ENCODE measurements at regions not wholly inside any gene's neighbourhood (a gene's known extent, or its start where the extent isn't known, plus 50 kb on each side); places are given as distances from the start of the nearest gene placed in this dataset.

DNA sequence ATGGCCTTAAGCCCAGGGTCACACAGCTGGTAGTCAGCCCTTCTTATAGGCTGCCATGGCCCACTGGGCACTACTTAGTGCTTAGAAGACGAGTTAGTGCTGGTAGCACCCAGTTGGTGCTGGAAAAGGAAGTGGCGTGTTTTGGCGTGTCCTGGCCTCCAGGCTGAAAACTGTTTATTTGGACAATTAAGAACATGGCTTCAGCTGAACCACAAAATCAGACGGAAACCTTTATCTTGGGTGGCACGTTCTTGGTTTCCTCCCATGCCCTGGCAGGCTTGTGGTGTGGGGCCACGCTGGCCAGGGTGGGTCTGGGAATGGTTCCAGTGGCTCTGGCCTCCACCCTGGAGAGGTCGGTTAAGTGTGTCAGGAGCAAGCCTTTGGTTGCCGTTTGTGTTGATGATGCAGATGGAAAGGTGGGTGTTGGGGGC lies 141.5 kb upstream of the HAAO start:
- no peak for DNase-seq

DNA sequence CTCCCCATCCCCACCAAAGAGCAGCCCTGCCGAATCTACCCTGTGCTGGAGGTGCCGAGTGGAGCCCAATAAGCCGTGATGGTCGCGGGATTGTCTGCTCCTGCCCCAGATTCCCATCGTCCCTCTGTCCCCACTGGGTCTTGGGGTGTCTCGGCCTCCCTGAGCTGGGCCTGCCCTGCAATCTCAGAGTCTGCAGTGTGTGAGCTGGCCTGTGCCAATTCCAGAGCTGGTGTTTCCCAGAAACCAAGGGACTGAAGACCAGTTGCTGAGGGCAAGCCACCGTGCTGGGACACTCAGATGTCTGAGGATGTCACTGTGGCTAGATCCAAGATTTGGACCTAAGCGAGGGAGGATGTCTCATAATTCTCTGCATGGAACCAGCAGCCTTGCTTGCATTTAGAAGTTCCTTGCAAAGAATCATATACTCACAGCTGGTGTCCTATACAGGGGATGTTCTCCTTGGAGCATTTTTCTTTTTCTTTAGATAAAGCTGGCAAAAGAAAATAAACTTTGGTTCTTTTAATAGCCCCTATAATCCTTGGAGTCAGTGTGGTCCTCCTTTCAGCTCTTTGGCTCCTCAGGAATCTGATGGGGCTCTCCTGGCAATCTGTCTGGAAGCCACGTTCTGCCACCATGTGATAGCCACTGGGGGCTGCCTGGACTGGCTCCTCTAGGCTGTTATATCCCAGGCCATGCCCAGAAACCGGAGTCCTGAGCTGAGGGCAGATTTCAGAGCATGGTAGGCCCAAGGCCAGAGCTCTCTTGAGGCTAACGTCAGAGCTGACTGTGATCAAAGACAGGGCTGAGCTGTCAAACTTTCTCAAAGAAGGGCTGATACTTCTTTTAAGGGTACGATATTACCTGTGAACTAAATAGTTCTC lies 140.1 kb upstream of the HAAO start:
- DNase-seq, result no peak

DNA sequence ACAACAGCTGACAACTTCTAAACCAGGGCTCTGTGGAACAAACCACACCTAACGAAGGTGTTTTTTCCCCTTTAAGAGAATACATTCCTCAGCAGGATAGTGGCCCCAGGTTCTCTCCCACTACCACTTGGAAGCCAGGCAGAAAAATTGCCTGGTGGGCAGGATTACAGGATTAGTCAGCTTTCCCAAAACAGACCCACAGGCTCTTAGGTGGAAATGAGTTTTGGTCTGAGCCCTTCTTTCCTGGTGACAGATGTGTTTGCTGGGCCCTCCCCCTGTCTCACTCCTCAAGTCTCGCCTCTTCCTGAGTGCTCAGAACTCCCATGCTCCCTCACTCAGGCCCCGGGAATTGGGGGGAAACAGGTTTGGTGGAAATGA lies 139.4 kb upstream of the HAAO start:
- no peak for DNase-seq

DNA sequence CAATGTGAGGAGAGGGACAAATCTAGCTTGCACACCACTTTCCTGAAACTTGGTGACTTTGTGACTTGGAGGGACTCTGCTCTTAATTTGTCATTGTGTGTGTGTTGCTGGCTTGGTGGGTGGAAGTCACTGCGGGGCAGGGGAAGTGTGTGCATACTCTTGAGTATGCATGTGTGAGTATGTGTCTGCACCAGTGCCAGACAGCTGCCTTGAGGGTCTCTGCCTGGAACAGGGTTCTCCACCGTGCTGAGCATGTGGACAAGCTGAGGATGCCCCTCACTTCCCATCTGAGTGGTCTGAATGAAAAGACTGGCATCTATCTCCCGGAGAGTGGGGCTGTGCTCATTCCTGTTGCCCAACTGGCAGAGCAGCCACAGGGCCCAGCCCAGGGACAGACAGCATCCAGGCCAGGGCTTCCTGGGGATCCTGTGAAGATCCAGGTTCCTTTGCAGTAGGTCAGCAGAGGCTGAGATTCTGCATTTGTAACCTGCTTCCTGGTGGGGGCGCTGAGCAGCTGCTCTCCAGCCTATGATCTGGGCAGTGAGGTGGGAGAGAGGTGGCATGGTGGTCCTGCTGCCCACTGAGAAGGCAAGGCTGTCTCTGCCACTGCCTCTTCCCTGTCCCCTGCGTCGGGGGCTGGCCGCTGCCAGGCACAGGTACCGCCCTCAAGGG lies 138.9 kb upstream of the HAAO start:
- no peak for DNase-seq

DNA sequence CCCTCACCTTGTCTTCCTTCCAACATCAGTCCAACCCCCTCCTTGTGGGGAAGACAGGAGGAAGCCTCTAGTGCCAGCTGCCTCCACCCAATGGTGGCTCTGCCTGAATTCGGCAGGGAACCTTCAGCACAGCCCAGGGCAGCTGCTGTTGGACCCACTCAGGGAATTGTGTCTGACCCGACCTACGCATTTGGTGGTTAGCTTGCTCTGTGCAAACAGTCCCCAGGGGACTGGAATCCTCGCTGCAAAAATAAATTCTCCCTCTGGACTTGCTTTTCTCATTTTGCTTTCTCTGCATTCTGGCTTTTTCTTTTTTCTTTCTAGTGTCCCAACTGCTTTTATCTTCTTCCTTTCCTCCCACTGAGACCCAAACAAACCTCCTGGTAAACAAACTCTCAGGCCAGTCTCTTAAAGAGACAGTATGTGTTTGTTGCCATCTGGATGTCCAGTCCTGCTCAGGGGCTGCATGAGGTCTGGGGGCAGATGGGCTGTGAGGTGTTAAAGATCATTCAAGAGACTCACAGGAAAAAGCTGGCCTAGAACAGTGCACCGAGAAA lies 137.7 kb upstream of the HAAO start:
- no peak for DNase-seq

DNA sequence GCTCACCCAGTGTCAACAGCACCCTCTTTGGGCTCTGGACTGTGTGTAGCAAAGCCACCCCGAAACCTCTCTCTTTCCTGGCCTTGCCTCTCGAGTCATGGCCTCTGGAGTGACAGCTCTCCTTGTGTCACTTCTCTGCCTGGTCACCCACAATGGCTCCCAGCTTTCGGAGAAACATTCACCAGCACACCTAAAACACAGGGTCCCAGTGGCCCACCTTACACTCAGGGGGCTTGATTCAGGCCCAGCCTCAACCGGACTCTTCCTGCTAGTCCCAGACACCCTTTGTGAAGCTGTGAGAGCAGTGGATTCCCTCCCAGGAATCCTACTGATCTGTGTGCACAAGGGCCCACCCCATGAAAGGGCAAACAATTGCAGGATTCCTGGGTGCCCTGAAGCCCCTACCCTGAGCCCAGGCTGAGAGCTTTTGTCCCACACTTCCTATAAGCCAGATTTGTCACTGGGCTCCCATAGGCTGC lies 137.2 kb upstream of the HAAO start:
- no peak for DNase-seq

DNA sequence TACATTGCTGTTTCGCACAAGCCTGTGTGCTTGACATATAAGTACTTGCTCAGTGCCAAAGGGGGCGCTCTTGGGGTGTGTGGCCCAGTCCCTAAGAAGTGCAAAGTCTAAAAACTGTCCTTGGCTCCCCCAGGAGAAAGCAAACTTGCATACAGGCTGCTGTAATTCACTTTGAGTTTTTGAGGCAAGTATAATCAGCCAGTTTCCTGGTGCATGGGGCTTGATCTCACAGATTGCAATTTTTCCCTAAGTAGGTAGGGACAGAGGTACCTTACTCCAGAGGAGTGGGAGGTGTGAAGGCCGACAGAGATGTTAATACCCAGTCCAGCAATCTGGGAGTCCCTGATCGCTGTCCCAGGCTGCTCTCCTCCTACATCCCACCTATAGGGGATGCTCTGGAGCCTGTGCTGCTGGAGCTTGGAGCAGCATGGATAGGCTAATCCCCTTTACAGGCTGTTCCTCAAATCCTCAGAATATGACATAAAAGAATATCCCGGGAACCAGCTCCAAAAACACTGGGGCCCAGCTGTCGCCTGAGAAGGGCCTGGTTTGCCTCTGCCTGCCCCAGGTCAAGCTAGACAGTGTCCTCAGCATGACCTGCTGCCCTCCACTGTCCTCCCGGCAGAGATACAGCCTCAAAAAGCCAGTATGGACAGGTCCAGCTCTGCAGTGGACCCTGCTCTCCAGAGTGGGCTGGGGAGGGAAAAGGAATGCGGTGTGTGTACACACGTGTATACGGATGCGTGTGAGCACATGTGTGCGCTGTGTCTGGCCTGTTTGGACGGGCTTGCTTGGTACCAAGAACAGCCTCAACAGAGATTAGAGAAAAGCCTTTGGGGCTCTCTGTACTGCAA lies 136.5 kb upstream of the HAAO start:
- DNase-seq, result no peak

DNA sequence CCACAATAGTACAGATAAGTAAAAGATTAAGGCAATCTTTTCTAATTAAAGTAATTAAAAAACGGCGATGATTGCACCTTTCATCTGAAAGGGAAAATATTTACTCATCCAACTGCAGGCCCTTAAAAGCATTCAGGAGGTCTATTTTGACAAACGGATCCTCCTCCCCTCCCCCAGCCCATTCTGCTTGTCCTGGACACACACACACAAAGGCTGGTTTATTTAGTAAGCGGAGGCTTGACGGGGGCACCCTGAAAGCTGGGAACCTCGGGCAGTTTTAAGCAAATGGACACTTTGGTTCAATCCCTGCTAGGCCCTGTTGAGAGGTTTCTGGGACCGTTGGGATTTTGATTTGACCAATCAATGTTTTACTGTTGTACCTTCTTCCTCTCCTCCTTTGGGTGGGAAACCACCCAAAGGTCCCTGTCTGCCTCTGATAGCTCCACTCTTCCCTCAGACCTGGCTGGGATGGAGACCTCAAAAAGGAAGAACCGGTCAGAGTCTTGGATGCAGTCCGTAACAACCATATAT lies 135.8 kb upstream of the HAAO start:
- no peak for DNase-seq

DNA sequence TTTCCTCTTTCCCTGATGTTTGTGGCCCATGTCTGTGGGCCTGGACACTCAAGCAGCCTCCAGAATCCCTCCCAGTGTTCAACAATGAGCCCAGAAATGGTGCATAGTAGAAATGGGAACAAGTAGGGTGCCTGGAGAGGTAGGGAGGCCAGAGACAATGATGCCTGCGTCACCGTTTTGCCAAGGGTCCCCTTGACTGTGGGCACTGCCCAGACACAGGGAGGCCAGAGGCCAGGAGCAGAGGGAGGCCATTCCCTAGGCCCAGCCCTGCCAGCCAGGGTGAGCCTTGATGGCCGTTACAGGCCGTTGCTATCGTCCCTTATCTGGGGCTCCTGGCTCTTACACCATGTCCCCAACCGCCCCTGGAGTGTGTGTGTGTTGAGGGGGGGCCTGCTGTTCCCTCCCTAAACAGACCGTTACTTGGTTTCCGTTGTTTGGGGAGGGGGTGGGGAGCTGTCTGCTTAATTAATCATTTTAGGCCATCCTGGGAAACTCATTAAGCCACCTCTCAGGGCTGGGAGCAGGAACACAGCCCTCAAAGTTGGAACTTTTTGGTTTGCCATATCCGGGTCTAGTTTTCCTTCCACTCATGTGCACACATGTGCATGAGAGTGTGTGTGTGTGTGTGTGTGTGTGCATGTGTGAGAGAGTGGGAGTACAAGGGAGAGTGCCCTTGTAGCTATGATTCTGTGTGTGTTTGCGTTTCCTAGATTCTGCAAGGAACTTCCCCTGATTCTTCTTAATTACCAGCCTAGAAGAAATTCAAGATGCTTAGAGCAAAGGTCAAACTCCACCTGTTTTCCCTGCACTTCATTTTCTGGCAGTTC lies 135.2 kb upstream of the HAAO start:
- DNase-seq, result peak; percentile 84

DNA sequence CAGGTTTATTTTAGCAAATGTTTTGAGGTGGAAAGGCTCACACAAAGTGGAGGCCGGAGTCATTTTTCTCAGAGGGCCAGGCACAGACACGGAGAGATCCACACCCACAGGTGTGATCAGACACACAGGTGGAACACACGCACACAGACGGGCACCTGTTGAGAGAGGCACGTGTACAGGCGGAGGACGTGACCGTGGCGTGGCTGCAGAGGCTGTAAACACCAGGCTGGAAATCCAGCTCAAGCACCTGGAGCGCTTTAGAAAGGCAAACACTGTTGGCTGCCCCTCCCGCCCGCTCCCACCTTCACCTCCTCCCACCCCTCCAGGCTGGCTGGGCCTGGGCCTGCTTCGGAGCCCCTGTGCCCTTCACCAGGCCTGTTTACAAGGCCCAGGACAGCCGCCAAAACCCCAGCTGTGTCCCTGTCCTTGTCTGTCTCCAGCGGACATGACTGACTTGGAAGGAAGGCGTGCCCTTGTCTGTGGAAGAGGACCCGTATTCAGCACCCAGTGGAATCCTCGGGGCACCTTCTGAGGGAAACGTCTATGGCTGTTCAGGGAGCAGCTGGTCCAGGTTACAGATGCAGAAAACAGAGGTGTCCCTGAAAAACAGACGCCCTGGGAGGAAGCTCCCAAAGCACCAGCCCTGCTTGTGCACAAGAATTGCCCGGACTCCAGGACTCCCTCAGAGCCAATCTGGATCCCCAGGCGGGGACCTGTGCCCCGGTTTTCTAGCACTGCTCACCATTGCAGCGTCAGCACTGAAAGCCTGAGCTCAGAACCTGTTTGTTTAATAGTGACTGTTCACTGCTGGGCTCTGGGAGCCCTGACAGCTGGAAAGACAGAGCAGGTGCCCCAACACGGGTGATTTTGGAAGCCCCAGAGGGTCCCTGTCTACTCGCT lies 134.3 kb upstream of the HAAO start:
- no peak for DNase-seq

DNA sequence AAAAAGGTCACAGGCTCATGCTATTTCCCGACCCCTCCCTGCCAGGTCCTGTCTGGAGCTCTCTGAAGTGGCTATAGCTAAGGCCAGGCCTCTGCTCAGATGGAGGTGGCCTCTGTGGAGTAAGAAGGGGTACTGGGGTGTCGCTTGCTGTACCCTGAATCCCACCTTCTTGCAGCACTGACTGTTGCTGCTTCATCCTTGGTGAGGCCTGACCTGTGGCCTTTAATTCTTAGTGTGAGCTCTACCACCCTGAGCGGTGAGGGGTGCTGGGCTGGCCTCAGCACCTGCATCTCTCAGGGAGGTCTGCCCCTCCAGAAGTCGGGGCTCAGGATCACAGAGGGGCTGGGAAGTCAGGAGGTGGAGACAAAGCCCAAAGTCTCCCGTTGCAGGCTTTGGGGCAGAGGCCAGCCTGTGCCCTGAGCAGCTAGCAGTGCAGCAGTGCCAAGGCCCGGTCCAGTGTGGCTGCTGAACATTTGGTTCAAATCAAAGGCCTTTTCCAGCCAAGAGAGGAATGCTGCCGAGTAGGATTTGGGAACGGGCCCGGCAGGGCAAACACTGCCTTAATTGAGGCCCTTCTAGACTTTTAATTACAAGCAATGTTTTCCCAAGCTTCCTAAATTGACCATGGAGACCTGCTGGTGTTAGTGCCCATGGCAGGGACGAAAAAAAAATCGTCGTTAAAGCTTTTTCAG lies 133.5 kb upstream of the HAAO start:
- DNase-seq, result no peak

DNA sequence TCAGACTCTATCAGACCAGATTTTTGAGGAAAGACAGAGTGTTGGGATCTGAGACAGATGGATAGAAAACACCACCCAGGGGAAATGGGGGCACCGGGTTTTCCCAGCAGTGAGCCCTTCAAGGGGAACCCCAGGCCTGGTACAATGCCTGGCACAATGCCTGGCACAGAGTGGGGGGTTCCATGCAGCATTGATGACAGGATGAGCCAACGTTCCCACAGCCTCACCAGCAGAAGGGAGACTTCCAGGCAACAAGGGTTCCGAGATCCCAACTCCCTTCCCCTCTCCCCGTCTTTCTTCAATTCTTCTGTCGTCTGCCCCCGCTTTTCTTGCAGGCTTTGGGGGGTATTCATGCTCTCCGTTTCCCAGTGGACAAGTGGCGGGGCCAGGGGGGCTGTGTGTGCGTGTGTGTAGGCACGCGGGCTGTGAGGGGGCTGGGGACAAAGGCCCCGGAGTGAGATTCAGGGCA lies 132.1 kb upstream of the HAAO start:
- DNase-seq, result no peak

DNA sequence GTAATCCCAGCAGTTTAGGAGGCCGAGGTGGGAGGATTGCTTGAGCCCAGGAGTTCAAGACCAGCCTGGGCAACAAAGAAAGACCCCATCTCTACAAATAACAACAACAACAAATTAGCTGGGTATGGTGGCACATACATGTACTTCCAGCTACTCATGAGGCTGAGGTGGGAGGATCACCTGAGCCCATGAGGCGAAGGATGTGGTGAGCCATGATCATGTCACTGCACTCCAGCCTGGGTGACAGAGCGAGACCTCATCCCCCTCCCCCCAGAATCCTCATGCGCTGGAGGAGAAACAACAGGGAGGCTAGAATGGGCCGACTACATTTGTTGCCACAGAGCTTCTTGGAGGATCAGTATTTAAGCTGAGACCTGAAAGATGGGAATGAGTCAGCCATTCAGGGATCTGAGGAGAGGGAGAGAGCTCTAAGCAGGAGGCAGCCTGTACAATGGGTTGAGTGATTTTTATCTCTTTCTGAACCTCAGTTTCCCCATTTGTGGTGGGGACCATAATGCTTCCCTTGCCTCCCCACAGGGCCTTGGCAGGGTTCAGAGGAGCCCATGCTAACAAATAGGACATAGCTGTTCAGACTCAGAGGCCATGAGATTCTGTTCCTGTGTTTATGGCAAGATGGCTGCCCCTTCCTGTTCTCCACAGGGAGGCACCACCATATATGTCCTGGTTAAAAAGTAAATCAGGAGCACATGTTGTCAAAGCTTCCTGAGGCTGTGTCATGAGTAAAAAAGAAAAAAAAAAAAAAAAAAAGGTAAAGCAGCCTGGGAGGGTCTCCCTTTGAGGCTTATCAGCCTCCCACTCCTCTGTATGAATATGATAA lies 131.4 kb upstream of the HAAO start:
- no peak for DNase-seq

DNA sequence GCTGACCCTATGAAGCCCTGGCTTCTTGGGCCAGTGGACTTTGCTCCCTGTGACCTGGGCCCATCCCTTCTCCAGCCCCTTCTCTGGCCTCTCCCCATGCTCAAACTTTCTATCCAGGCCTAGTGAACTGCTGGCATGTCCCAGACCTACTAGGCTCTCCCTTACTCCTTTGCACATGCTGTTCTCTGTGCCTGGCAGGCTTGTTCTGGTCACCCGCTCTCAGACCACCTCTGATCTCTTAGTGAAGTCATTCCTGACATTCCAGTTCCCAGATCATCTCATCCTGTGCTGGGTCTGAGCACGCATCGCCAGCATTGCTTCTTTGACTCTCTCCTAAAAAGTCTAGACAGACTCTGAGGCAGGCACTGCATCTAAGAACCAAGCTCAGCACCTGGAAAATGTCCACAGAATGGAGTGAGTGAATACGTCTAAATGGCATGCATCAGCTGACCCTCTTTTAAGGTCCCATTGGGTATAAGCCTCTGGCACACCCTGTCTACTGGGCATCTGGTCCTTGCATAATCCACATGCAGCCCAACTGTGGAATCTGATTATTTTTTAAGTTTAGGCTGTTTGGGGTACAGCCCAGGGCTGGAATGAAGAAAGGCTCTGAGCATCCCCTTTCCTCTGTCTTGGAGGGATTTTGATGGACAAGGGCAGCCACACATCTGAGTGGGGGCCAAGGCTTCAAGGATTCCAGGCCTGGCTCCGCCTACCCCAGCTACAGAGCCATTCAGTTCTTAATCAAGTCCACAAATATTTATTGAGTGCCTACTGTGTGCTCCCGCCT lies 130.6 kb upstream of the HAAO start:
- no peak for DNase-seq

DNA sequence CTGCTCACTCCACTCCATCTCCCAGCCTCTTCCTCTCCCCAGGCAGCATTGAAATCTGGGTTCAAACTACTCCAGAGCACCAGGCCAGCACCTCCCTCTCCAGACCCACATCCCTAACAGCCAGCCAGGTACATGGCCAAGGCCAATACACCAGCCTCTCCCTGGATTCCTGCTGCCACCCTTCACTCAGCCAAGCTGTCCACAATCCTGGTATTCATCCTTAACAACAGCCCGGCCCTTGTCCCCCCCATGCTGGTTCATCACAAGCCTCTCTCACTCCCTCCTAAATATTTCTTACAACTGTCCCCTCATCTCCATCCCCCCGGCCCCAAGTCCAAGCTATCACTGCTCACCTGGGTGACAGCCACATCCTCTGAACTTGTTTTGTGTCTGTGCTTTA lies 129.9 kb upstream of the HAAO start:
- no peak for DNase-seq

DNA sequence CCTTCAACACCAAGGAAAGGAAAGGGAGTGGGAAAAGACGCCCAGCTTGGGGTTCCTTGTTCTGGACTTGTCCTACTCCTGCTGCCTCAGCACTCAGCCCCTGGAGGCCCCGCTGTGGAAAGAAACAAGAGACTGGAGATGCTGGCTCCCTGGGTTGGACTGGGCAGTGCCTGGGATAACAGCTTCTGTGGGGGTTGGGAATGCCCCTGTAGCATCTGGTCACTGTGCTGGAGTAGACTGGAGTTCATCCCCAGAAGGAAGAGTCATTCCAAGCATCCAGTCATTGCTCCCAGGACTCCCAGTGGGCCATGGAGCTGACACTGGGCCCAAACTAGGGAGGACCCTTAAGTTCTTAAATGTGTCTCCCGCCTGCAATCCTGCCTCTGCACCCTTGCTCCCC lies 129.3 kb upstream of the HAAO start:
- no peak for DNase-seq

DNA sequence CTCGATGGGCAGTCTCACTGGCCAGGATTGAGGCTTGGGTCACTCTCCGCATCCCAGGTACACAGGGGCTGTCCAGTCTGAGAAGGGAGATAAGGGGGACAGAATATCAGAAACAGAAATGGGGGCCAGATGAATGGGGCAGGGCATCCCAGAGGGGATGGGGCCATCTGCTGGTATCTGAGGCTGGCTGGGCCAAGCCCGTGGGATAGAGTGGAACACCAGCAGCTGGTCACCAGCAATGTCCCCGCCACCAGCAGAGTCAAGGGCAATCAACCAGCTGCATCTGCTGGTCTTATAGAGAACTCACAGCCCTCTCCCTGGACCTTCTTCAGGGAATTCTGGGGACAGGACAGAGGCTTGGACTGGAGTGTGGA lies 128.8 kb upstream of the HAAO start:
- no peak for DNase-seq

All from renal pelvis (tissue), 1 donor.